PFSK-1 (cell line): ENCODE measurements at regions not wholly inside any gene's neighbourhood (a gene's known extent, or its start where the extent isn't known, plus 50 kb on each side); places are given as distances from the start of the nearest gene placed in this dataset.

Experiments used
- FOXP2 ChIP-seq: optimal IDR thresholded peaks from 2 replicates; pipeline ENCODE3; 2011; ENCODE audit warnings: borderline replicate concordance, control low read depth, inconsistent platforms; ENCODE audit not compliant: insufficient read depth; ENCODE audit errors: extremely low read length, extremely low read depth
- POLR2AphosphoS5 ChIP-seq: IDR thresholded peaks from 2 replicates; pipeline ENCODE4 v1.6.1; 2012; ENCODE audit warnings: low read depth, mild to moderate bottlenecking, control low read depth, low read length, moderate library complexity
- SIN3A ChIP-seq: IDR thresholded peaks from 2 replicates; pipeline ENCODE4 v1.6.1; 2012; ENCODE audit warnings: mild to moderate bottlenecking, low read length, moderate library complexity, borderline replicate concordance; ENCODE audit not compliant: insufficient read depth
- TAF1 ChIP-seq: IDR thresholded peaks from 2 replicates; pipeline ENCODE4 v1.6.1; 2012; ENCODE audit warnings: low read length, control low read depth, borderline replicate concordance; ENCODE audit not compliant: insufficient read depth
- TF ChIP-seq, protein P1 (sequence below), 2 experiments: IDR thresholded peaks; 2 replicates each; pipeline versions ENCODE4 v1.6.1 to v1.8.0; 2011 to 2012; ENCODE audit warnings: low read depth in 2 of 2, low read length in 2 of 2, control low read depth in 1 of 2, inconsistent platforms in 1 of 2, mild to moderate bottlenecking in 1 of 2, moderate library complexity in 1 of 2; ENCODE audit not compliant: insufficient read depth in 1 of 2

DNA sequence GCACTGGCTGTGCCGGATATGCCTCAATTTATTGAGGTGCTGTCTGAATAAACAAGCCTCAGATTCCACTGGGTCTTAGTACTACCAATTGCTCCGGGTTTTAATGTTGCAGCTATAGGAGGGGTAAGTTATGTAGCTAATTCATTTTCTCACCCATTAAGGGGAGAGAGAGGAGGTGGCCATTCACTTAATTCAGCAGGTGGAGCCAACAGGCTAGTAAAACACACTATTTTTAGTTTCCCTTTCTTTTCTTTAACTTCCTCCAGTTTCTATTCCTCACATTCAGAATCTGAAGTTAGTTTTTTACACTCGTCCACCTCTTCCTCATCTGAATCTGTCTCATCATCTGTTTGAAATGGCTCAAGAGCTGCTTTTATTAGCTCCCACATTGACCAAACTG, 105.6 kb upstream of the CDH10 start:
- TF ChIP-seq SIN3A (no peak), POLR2AphosphoS5 (no peak), FOXP2 (no peak), TAF1 (no peak)
- TF ChIP-seq, protein P1, sequence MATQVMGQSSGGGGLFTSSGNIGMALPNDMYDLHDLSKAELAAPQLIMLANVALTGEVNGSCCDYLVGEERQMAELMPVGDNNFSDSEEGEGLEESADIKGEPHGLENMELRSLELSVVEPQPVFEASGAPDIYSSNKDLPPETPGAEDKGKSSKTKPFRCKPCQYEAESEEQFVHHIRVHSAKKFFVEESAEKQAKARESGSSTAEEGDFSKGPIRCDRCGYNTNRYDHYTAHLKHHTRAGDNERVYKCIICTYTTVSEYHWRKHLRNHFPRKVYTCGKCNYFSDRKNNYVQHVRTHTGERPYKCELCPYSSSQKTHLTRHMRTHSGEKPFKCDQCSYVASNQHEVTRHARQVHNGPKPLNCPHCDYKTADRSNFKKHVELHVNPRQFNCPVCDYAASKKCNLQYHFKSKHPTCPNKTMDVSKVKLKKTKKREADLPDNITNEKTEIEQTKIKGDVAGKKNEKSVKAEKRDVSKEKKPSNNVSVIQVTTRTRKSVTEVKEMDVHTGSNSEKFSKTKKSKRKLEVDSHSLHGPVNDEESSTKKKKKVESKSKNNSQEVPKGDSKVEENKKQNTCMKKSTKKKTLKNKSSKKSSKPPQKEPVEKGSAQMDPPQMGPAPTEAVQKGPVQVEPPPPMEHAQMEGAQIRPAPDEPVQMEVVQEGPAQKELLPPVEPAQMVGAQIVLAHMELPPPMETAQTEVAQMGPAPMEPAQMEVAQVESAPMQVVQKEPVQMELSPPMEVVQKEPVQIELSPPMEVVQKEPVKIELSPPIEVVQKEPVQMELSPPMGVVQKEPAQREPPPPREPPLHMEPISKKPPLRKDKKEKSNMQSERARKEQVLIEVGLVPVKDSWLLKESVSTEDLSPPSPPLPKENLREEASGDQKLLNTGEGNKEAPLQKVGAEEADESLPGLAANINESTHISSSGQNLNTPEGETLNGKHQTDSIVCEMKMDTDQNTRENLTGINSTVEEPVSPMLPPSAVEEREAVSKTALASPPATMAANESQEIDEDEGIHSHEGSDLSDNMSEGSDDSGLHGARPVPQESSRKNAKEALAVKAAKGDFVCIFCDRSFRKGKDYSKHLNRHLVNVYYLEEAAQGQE (IDR thresholded peaks at IDR 0.05; ENCODE audit: insufficient read depth in 1 of 2, low read depth in 2 of 2, low read length in 2 of 2) = no peak

DNA sequence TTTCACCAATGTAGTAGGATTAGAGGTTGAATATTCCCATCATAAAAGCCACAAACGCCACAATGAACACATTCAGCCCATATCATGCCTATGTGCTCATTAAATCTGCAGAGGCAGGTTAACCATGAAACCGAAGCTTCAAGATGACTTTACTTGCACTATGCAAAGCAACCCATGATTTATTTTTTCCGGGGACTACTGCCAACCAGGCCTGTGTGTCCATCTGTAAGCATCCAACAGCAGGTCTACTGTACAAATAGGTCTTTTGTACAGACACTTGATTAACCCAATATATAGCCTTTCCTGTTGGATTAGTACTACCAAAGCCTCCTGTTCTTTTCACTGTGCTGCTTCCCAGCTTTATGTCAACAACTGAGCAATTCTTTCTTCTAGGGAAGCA, 104.9 kb upstream of the CDH10 start:
- TF ChIP-seq POLR2AphosphoS5 (no peak), TAF1 (no peak), FOXP2 (no peak), SIN3A (no peak)
- TF ChIP-seq, protein P1 (IDR thresholded peaks at IDR 0.05; ENCODE audit: insufficient read depth in 1 of 2, low read depth in 2 of 2, low read length in 2 of 2) = no peak

DNA sequence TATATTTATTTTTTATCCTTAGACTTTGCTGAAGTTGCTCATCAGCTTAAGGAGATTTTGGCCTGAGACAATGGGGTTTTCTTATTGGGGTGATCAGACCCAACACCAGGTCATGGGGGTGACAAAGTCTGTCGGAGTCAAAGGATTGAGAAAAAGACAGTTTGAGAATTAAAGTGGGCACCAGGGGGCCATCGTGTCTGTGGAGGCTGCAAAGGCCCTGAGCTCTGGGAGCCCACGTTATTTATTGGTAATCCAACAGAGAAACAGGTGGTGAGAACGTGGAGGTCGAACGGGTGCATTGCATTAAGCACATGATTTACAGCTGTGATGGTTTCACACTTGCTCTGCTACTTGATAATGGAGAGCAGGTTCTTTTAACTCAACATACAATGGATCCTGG, 102.5 kb upstream of the CDH10 start:
- no peak for TF ChIP-seq FOXP2
- TF ChIP-seq, protein P1 (IDR thresholded peaks at IDR 0.05; ENCODE audit: insufficient read depth in 1 of 2, low read depth in 2 of 2, low read length in 2 of 2) = no peak
- no peak for TF ChIP-seq SIN3A
- no peak for TF ChIP-seq POLR2AphosphoS5
- TF ChIP-seq TAF1 = no peak

DNA sequence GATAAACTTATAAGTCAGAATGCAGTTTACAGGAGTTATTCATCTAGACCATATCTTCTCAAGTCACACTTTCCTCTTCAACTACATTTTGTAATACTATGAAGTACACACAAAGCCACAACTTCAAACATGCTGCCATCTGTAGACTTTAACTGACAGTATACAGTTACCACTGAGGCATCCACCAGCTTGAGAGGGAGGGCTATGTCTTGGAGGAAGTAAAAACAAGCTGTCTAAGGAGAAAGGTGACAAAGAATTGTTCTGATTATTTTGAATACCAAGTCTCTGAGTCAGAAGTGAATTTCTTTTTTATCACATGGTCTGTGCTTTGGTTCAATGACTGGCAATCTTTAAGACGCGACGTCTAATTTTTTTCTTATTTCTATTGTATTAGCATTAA, 97.6 kb upstream of the CDH10 start:
- no peak for TF ChIP-seq TAF1
- TF ChIP-seq, protein P1 (IDR thresholded peaks at IDR 0.05; ENCODE audit: insufficient read depth in 1 of 2, low read depth in 2 of 2, low read length in 2 of 2) = no peak
- TF ChIP-seq SIN3A = no peak
- TF ChIP-seq FOXP2 = no peak
- no peak for TF ChIP-seq POLR2AphosphoS5

DNA sequence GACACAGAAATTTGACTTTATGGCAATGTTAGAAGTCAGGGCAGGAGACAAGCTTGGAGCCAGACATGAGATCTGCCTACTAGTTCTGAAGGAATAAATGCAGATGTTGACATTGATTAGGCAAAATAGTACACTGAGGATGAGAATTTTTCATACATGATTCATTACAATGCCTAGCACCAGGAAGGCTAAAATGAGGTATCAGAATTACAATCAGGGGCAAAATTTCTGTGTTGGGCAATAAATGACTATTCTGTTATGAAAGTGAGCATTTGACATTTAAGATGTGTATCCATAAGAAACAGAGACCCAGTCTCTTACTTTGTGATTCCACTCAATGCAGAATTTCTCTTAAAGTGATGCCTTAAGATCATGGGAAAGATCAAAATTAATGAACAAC, 92.4 kb upstream of the CDH10 start:
- no peak for TF ChIP-seq SIN3A
- no peak for TF ChIP-seq POLR2AphosphoS5
- TF ChIP-seq TAF1 = no peak
- TF ChIP-seq FOXP2 = no peak
- TF ChIP-seq, protein P1 (IDR thresholded peaks at IDR 0.05; ENCODE audit: insufficient read depth in 1 of 2, low read depth in 2 of 2, low read length in 2 of 2) = no peak
